Upper lobe of left lung (tissue), 6 donors: ENCODE measurements at regions not wholly inside any gene's neighbourhood (a gene's known extent, or its start where the extent isn't known, plus 50 kb on each side); places are given as distances from the start of the nearest gene placed in this dataset.

Source experiments
- ATAC-seq, 2 donors: fragments of 200-7000 bp; cut with Tn5 transposase; one replicate each; pipeline ENCODE4 v1.9.1; 2022; ENCODE audit warnings: mild to moderate bottlenecking in 2 of 2, moderate library complexity in 2 of 2; ENCODE audit not compliant: low FRiP score in 2 of 2
- DNase-seq, 2 donors: peaks; one replicate each; pipeline ENCODE4 v3.0.0-alpha.2; 2019 to 2020
- H3K27ac ChIP-seq, 4 donors: fragments of 200-600 bp; sonication (generic); one replicate each; pipeline ENCODE4 v1.5.1; 2016 to 2019
- H3K27me3 ChIP-seq, 4 donors: fragments of 200-600 bp; sonication (generic); one replicate each; pipeline ENCODE4 v1.5.1; 2017 to 2019
- H3K36me3 ChIP-seq, 4 donors: fragments of 200-600 bp; sonication (generic); one replicate each; pipeline ENCODE4 v1.5.1; 2016 to 2019
- H3K4me1 ChIP-seq, 4 donors: fragments of 200-600 bp; sonication (generic); one replicate each; pipeline ENCODE4 v1.5.1; 2018 to 2019
- H3K4me3 ChIP-seq, 4 donors: fragments of 200-600 bp; sonication (generic); one replicate each; pipeline ENCODE4 v1.5.1; 2017 to 2019; ENCODE audit warnings: mild to moderate bottlenecking in 2 of 4, moderate library complexity in 1 of 4
- H3K9me3 ChIP-seq, 4 donors: fragments of 200-600 bp; sonication (generic); one replicate each; pipeline ENCODE4 v1.5.1; 2018 to 2019
- CTCF ChIP-seq, 6 experiments: fragments of 450-650 bp in 4 of 6; fragments of 200-600 bp in 2 of 6; sonication (generic) in 2 of 6; IDR thresholded peaks; one replicate each; pipeline ENCODE4 v1.5.1; 2016 to 2019; ENCODE audit warnings: antibody characterized with exemption in 6 of 6
- EP300 ChIP-seq, 4 donors: sonication (generic); formaldehyde crosslinking; IDR thresholded peaks; one replicate each; pipeline ENCODE4 v1.5.1; 2017; ENCODE audit warnings: antibody characterized with exemption in 4 of 4, control low read depth in 2 of 4
- POLR2A ChIP-seq, 4 donors: fragments of 450-650 bp; IDR thresholded peaks; one replicate each; pipeline ENCODE4 v1.5.1; 2016 to 2017; ENCODE audit warnings: antibody characterized with exemption in 4 of 4, mild to moderate bottlenecking in 2 of 4
- POLR2AphosphoS5 ChIP-seq, 2 donors: sonication (generic); formaldehyde crosslinking; IDR thresholded peaks; one replicate each; pipeline ENCODE4 v1.5.1; 2017; ENCODE audit warnings: antibody characterized with exemption in 2 of 2
- WGBS, 2 donors: methylation state at CpG; one replicate each; pipeline ENCODE4 v1.1.5; 2017 to 2018; 5-methylcytosine and 5-hydroxymethylcytosine counted together
- donor health status: DM: no; HTN: no; CAD: no; lungs with moderate emphysema.
- donor health status: DM: no; HTN: yes; CAD: no; lungs with severe emphysema.

DNA sequence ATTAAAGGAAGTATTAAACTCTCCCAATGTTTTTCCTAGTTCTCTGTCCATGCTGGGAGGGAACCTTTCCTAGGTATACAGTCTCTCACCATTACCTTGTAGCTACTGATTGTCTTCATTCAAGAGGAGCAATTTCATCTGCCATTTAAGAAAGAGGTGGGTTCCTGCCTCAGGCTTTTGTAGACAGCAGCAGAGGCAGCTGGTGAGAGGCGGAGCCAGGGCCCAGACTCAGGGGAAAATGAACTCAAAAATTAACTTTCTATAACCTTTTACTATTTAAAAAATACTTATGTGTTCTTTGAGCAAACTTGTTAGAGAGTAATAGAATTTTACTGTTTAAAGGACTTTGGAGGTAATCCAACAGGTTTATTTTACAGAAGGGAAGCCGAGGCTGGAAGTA is 133.0 kb downstream of the SNX19 start:
- ATAC-seq (no peak), DNase-seq (no peak)
- Histone ChIP-seq H3K36me3 (no peaks in the 10 kb centered on the region), H3K4me1 (peaks cover 0 to 7% (median 0%) of the 10 kb centered on the region in 4 donors), H3K27me3 (no peaks in the 10 kb centered on the region), H3K9me3 (no peaks in the 10 kb centered on the region), H3K4me3 (no peak overlapping the region), H3K27ac (peak overlapping the region in 1 of 4 donors; percentile 12)
- TF ChIP-seq POLR2AphosphoS5 (IDR thresholded peaks at IDR 0.05) (no peak), EP300 (IDR thresholded peaks at IDR 0.05) (no peak), POLR2A (IDR thresholded peaks at IDR 0.05) (no peak), CTCF (IDR thresholded peaks at IDR 0.05) (no peak)
- 83 to 92% methylated on average over 2 of the region's 2 CpGs for WGBS, 2 donors

- DNase-seq = no peak
- no peak for TF ChIP-seq POLR2A (IDR thresholded peaks at IDR 0.05)
- TF ChIP-seq POLR2AphosphoS5 (IDR thresholded peaks at IDR 0.05) = no peak
- no peak for TF ChIP-seq EP300 (IDR thresholded peaks at IDR 0.05)
- no peak for TF ChIP-seq CTCF (IDR thresholded peaks at IDR 0.05)
- H3K27ac ChIP-seq = no peak overlapping the region
- peaks cover 0 to 7% (median 0%) of the 10 kb centered on the region in 4 donors for H3K4me1 ChIP-seq
- WGBS, 2 donors = 78 to 84% methylated on average over 4 of the region's 4 CpGs
- no peaks in the 10 kb centered on the region for H3K36me3 ChIP-seq
- no peaks in the 10 kb centered on the region for H3K9me3 ChIP-seq
- no peak for ATAC-seq
- no peak overlapping the region for H3K4me3 ChIP-seq
- H3K27me3 ChIP-seq = no peaks in the 10 kb centered on the region
Observed at GRCh38 chr11:130785380-130786116, 130.7 kb downstream of the SNX19 start.

- no peaks in the 10 kb centered on the region for H3K36me3 ChIP-seq
- H3K4me3 ChIP-seq = no peak overlapping the region
- DNase-seq = no peak
- peaks cover 0 to 7% (median 0%) of the 10 kb centered on the region in 4 donors for H3K4me1 ChIP-seq
- 75 to 80% methylated on average over 5 of the region's 5 CpGs for WGBS, 2 donors
- TF ChIP-seq POLR2A (IDR thresholded peaks at IDR 0.05) (no peak), EP300 (IDR thresholded peaks at IDR 0.05) (no peak), CTCF (IDR thresholded peaks at IDR 0.05) (no peak), POLR2AphosphoS5 (IDR thresholded peaks at IDR 0.05) (no peak)
- no peak overlapping the region for H3K27ac ChIP-seq
- no peak for ATAC-seq
- no peaks in the 10 kb centered on the region for H3K9me3 ChIP-seq
- H3K27me3 ChIP-seq = no peaks in the 10 kb centered on the region
Observed at GRCh38 chr11:130786586-130786985, 129.7 kb downstream of the SNX19 start.

DNA sequence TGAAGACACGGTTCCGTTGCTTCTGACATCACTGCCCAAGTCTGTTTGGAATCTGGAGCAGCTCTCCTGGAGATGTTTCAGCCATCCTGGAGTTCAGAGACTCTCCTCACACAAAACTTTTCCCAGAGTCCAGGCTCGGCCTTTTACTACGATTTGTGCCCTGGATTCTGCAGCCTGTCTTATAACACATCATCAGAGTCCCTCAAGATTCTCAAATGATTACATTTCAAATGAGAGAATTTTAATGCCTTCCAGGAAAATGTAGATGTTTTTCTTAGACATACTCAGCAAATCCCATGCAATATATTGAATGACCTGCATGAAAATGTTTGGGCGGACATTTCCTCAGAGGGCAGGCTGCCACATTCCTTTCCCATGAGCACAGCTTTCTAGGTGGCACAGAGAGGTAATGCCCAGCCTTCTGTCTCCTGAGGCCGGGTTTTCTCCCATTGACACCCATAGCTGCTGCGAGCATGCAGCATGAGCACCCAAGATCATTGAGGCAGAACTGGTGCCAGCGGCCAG is 129.1 kb downstream of the SNX19 start:
- WGBS, 2 donors = 57 to 73% methylated on average over 7 to 8 of the region's 8 CpGs
- no peak for DNase-seq
- Histone ChIP-seq H3K27ac (peak overlapping the region in 1 of 4 donors; percentile 43), H3K9me3 (no peaks in the 10 kb centered on the region), H3K27me3 (no peaks in the 10 kb centered on the region), H3K36me3 (no peaks in the 10 kb centered on the region), H3K4me1 (peaks cover 0 to 7% (median 0%) of the 10 kb centered on the region in 4 donors), H3K4me3 (no peak overlapping the region)
- no peak for TF ChIP-seq POLR2AphosphoS5 (IDR thresholded peaks at IDR 0.05)
- TF ChIP-seq POLR2A (IDR thresholded peaks at IDR 0.05) = no peak
- TF ChIP-seq EP300 (IDR thresholded peaks at IDR 0.05) = no peak
- no peak for TF ChIP-seq CTCF (IDR thresholded peaks at IDR 0.05)
- ATAC-seq = no peak
